Ovary (tissue), 3 donors: ENCODE measurements at regions not wholly inside any gene's neighbourhood (a gene's known extent, or its start where the extent isn't known, plus 50 kb on each side); places are given as distances from the start of the nearest gene placed in this dataset.

ENCODE experiments used
- CTCF ChIP-seq, 3 donors: fragments of 450-650 bp in 2 of 3; fragments of 200-600 bp in 1 of 3; IDR thresholded peaks; one replicate each; pipeline versions ENCODE4 v1.5.1 to v1.8.0; 2016 to 2022; ENCODE audit warnings: antibody characterized with exemption in 3 of 3, mild to moderate bottlenecking in 1 of 3
- EP300 ChIP-seq: sonication (generic); formaldehyde crosslinking; IDR thresholded peaks from one replicate; pipeline ENCODE4 v1.6.1; 2017; ENCODE audit warnings: antibody characterized with exemption
- POLR2A ChIP-seq: fragments of 450-650 bp; IDR thresholded peaks from one replicate; pipeline ENCODE4 v1.6.1; 2017; ENCODE audit warnings: antibody characterized with exemption, mild to moderate bottlenecking, moderate library complexity
- donor health status: DM: no; HTN: no; CAD: no.

- TF ChIP-seq CTCF (IDR thresholded peaks at IDR 0.05) (no peak), POLR2A (no peak), EP300 (no peak)
These were observed 203.4 kb upstream of the FOXF1 start for GRCh38 chr16:86306811-86307513.
